GM12891 (cell line): ENCODE measurements at regions not wholly inside any gene's neighbourhood (a gene's known extent, or its start where the extent isn't known, plus 50 kb on each side); places are given as distances from the start of the nearest gene placed in this dataset.

Experiments
- PAX5 ChIP-seq: IDR thresholded peaks from 2 replicates; pipeline ENCODE4 v1.6.1; 2011; ENCODE audit warnings: low read length, moderate library complexity, mild to moderate bottlenecking; ENCODE audit not compliant: insufficient read depth, severe bottlenecking
- POLR2A ChIP-seq: IDR thresholded peaks from 2 replicates; pipeline ENCODE4 v1.6.1; 2011; ENCODE audit warnings: low read depth, low read length, control low read depth
- POLR2AphosphoS5 ChIP-seq: IDR thresholded peaks from 2 replicates; pipeline ENCODE4 v1.6.1; 2011; ENCODE audit warnings: low read depth, low read length, control low read depth
- TAF1 ChIP-seq: IDR thresholded peaks from 2 replicates; pipeline ENCODE4 v1.6.1; 2011; ENCODE audit warnings: low read depth, low read length, control low read depth

DNA sequence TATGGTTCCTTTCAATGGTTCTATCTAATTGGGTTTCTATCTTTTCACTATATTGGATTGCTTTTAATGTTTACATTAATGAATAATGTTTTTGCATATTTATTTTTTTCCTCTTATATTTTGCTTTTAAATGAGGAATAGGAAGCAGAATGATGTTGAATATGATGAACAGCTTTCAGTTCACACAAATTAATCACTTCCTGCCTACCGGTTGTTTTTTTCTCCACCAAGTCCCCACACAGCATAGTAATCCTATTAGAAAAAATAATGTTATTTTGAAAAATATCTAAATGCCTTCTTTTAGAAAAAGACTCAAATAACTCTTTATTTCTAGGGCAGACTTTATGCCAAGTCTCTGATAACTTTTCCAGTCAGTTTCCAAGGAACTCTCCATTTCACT is 184.9 kb upstream of the MIR17HG start:
- TF ChIP-seq TAF1 (no peak), POLR2A (no peak), POLR2AphosphoS5 (no peak), PAX5 (no peak)
